ENCODE measurements at regions not wholly inside any gene's neighbourhood (a gene's known extent, or its start where the extent isn't known, plus 50 kb on each side); places are given as distances from the start of the nearest gene placed in this dataset.

DNA sequence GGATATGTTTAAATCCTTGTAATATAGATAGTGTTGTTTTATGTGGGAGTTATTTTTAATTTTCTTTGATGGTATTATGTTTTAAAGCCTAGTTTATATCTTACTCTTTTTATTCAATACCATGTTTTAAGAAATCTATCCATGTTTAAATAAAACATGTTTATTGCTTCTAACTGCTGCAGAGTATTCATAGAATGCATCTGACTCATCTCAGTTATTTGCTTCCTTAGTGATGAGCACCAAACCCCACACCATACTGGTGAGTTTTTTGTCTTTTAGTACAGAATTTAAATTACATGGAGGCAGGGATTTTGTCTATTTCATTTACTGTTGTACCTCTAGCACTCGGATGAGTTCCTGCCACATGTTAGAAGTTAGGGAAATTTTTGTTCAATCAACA lies 209.2 kb downstream of the NSUN3 start:
- TF ChIP-seq EP300 (IDR thresholded peaks at IDR 0.05): no peak
- no peak for TF ChIP-seq POLR2AphosphoS5 (IDR thresholded peaks at IDR 0.05)
- TF ChIP-seq, protein P1, sequence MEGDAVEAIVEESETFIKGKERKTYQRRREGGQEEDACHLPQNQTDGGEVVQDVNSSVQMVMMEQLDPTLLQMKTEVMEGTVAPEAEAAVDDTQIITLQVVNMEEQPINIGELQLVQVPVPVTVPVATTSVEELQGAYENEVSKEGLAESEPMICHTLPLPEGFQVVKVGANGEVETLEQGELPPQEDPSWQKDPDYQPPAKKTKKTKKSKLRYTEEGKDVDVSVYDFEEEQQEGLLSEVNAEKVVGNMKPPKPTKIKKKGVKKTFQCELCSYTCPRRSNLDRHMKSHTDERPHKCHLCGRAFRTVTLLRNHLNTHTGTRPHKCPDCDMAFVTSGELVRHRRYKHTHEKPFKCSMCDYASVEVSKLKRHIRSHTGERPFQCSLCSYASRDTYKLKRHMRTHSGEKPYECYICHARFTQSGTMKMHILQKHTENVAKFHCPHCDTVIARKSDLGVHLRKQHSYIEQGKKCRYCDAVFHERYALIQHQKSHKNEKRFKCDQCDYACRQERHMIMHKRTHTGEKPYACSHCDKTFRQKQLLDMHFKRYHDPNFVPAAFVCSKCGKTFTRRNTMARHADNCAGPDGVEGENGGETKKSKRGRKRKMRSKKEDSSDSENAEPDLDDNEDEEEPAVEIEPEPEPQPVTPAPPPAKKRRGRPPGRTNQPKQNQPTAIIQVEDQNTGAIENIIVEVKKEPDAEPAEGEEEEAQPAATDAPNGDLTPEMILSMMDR (IDR thresholded peaks at IDR 0.05): no peak
- no peak for TF ChIP-seq POLR2A (IDR thresholded peaks at IDR 0.05; ENCODE audit: low read depth)
- peaks cover 0 to 10% (median 4%) of the 10 kb centered on the region in 4 donors for H3K4me1 ChIP-seq
- intact Hi-C loops (cut with DNase I): no loop called here
- H3K27ac ChIP-seq (replicated peaks in 1 of 4): no peak overlapping the region
- no peak for DNase-seq (ENCODE audit: extremely low spot score)
- WGBS: 84% methylated on average over 1 of the region's 1 CpG
- H3K36me3 ChIP-seq: no peaks in the 10 kb centered on the region
- H3K4me3 ChIP-seq: no peak overlapping the region
- H3K27me3 ChIP-seq: no peaks in the 10 kb centered on the region
- no peaks in the 10 kb centered on the region for H3K9me3 ChIP-seq

DNA sequence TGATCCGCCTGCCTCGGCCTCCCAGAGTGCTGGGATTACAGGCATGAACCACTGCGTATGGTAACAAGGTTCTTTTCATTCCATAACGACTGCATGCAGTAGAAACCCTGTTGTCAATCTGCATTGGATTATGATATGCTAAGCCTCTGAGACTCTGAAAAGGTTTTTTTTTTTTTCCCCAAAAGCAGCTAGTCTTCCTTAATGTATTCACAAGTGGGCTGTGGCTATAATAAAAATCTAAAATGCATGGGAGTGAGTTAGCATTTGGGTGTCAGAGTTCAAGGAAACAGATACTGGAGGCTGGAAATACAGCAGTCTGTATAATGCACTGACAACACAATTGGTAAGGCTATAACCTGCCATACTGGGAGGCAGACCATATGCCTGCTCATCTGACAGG lies 218.1 kb downstream of the NSUN3 start:
- TF ChIP-seq POLR2AphosphoS5 (IDR thresholded peaks at IDR 0.05): no peak
- no peak for TF ChIP-seq EP300 (IDR thresholded peaks at IDR 0.05)
- TF ChIP-seq, protein P1 (IDR thresholded peaks at IDR 0.05): no peak
- TF ChIP-seq POLR2A (IDR thresholded peaks at IDR 0.05; ENCODE audit: low read depth): no peak
- Histone ChIP-seq H3K9me3 (no peaks in the 10 kb centered on the region), H3K4me1 (no peaks in the 10 kb centered on the region), H3K27me3 (no peaks in the 10 kb centered on the region), H3K36me3 (no peaks in the 10 kb centered on the region), H3K27ac (replicated peaks in 1 of 4) (no peak overlapping the region), H3K4me3 (no peak overlapping the region)
- 96% methylated on average over 4 of the region's 4 CpGs for WGBS
- no peak for DNase-seq (ENCODE audit: extremely low spot score)
- intact Hi-C loops (cut with DNase I): no loop called here

DNA sequence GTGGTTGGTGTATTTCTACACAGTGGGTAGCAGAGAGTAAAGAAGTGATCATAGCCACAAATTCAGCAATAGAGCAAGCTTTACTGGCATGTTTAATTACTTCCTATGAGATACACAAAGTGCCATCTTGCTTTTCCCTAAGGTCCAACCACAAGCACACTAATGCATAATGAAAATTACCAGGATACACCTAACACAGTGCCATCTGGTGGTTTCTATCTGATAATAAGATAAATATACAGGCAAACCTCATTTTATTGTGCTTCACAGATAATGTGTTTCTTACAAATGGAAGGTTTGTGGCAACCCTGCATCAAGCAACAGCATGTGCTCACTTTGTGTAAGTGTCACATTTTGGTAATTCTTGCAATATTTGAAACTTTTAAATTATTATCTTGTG lies 223.0 kb downstream of the NSUN3 start:
- intact Hi-C loops (cut with DNase I): no loop called here
- H3K4me3 ChIP-seq: no peak overlapping the region
- no peaks in the 10 kb centered on the region for H3K9me3 ChIP-seq
- TF ChIP-seq POLR2A (IDR thresholded peaks at IDR 0.05; ENCODE audit: low read depth) (no peak), EP300 (IDR thresholded peaks at IDR 0.05) (no peak)
- TF ChIP-seq, protein P1 (IDR thresholded peaks at IDR 0.05): peak in 1 of 3 experiments; percentile 4
- no peaks in the 10 kb centered on the region for H3K36me3 ChIP-seq
- no peak overlapping the region for H3K27ac ChIP-seq (replicated peaks in 1 of 4)
- H3K27me3 ChIP-seq: no peaks in the 10 kb centered on the region
- DNase-seq (ENCODE audit: extremely low spot score): no peak
- no peaks in the 10 kb centered on the region for H3K4me1 ChIP-seq

DNA sequence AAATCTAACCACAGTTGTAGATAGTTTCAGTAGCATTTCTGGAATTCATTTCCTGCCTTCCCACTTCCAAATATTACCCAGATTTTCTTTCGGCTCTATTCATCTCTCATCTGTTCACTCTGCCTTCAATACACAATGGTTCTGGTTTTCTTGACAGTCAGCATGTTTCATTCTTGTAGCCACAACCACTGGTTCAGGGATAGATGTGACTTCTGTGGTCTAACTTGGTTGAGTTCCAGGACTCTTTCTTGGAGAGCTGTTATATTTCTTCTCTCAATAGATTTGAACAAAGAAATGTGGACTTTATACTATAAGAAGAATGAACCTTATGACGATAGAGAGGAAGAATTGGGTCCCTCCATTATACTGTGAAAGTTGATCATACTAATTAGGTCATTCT lies 228.8 kb downstream of the NSUN3 start:
- no peaks in the 10 kb centered on the region for H3K27me3 ChIP-seq
- TF ChIP-seq, protein P1 (IDR thresholded peaks at IDR 0.05): no peak
- TF ChIP-seq EP300 (IDR thresholded peaks at IDR 0.05): no peak
- TF ChIP-seq POLR2AphosphoS5 (IDR thresholded peaks at IDR 0.05): no peak
- TF ChIP-seq POLR2A (IDR thresholded peaks at IDR 0.05; ENCODE audit: low read depth): no peak
- no peak for DNase-seq (ENCODE audit: extremely low spot score)
- H3K4me1 ChIP-seq: no peaks in the 10 kb centered on the region
- no peak overlapping the region for H3K4me3 ChIP-seq
- H3K36me3 ChIP-seq: no peaks in the 10 kb centered on the region
- intact Hi-C loops (cut with DNase I): no loop called here
- WGBS: 86% methylated on average over 2 of the region's 2 CpGs
- H3K9me3 ChIP-seq: no peaks in the 10 kb centered on the region
- no peak overlapping the region for H3K27ac ChIP-seq (replicated peaks in 1 of 4)

GRCh38 chr3:94292151-94292550 lies 229.3 kb downstream of the NSUN3 start:
- Histone ChIP-seq H3K4me3 (no peak overlapping the region), H3K27ac (replicated peaks in 1 of 4) (no peak overlapping the region), H3K27me3 (no peaks in the 10 kb centered on the region), H3K4me1 (no peaks in the 10 kb centered on the region), H3K9me3 (no peaks in the 10 kb centered on the region), H3K36me3 (no peaks in the 10 kb centered on the region)
- intact Hi-C loops (cut with DNase I): no loop called here
- TF ChIP-seq POLR2A (IDR thresholded peaks at IDR 0.05; ENCODE audit: low read depth) (no peak), POLR2AphosphoS5 (IDR thresholded peaks at IDR 0.05) (no peak), EP300 (IDR thresholded peaks at IDR 0.05) (no peak)
- TF ChIP-seq, protein P1 (IDR thresholded peaks at IDR 0.05): no peak
- DNase-seq (ENCODE audit: extremely low spot score): no peak
